ENCODE measurements at regions not wholly inside any gene's neighbourhood (a gene's known extent, or its start where the extent isn't known, plus 50 kb on each side); places are given as distances from the start of the nearest gene placed in this dataset.
A peak's percentile ranks its signal among the peaks of the same experiment; 100 is the strongest.
"Not testable (repeated sequence)": the region's sequence is repeated elsewhere in the genome, so short reads cannot be mapped to it uniquely, and the experiment has no call there.

GRCh38 chr1:91207691-91208090 is 185.9 kb upstream of the ZNF644 start:
- DNase-seq (ENCODE audit: low read depth), result not testable (repeated sequence)

GRCh38 chr1:91204150-91204549 is 182.3 kb upstream of the ZNF644 start:
- not testable (repeated sequence) for DNase-seq (ENCODE audit: low read depth)

- no peak for DNase-seq (ENCODE audit: low read depth)
These were observed 179.9 kb upstream of the ZNF644 start for GRCh38 chr1:91201694-91202093.

GRCh38 chr1:91201176-91201575 is 179.3 kb upstream of the ZNF644 start:
- DNase-seq (ENCODE audit: low read depth), result no peak

DNA sequence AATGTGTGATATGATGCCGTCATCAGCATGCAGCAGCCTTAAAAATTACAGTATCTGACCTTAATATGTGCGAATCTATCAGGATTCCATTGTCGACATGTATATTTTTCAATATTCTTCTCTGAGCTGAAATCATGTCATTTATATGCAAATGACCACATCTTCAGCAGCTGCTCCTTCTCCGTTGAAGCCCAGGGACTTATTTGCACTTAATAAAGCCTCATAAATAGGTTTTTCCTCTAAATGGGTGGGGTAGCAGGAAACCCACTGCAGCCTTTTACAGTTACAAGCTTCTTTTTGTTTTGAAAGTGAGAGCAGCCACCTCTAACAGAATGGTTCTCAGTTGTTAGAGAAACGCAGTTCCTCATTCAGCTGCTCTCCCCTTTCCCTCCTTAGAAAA is 178.8 kb upstream of the ZNF644 start:
- no peak for DNase-seq (ENCODE audit: low read depth)

DNA sequence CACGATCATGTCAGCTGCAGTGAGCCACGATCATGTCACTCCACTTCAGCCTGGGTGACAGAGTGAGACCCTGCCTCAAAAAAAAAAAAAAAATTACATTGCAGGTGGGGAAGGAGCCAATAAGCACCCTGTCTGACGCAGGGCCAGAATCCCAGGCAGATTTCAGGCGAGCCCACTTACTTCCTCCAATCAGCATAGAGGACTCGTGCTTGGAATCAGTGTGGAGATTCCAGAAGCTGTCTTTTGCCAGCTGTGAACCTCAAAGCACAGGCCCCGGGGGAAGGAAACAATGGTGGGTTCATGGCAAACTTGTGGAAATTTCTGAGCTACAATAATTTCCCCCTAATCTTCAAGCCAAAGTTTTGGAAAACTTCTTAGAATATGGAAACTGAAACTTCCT is 178.2 kb upstream of the ZNF644 start:
- DNase-seq (ENCODE audit: low read depth), result no peak

- DNase-seq (ENCODE audit: low read depth), result no peak
These were observed 169.2 kb upstream of the ZNF644 start for GRCh38 chr1:91190996-91191395.

GRCh38 chr1:91189096-91189495 is 167.3 kb upstream of the ZNF644 start:
- DNase-seq (ENCODE audit: low read depth), result no peak

- DNase-seq (ENCODE audit: low read depth), result not testable (repeated sequence)
These were observed 161.0 kb upstream of the ZNF644 start for GRCh38 chr1:91182807-91183206.

DNA sequence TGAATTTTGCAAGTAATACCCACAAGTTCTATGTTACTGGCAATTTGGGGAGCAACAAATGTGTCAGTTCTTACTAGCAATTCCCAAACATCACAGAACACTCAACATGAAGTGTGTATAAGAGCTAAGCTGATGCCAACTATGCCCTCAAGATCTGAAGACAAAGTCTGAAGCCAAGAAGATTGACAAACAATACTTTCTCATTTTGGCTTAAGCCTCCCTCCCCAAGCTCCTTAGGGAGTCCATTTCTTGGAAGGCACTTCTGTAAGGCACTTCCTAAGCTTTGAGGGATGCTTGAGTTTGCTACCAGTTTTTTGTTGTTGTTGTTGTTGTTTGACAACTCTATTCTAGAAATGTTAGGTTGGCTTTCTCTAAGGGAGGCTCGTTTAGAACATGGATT is 154.4 kb upstream of the ZNF644 start:
- no peak for DNase-seq (ENCODE audit: low read depth)

- no peak for DNase-seq (ENCODE audit: low read depth)
These were observed 152.9 kb upstream of the ZNF644 start for GRCh38 chr1:91174734-91175133.

- no peak for DNase-seq (ENCODE audit: low read depth)
These were observed 151.6 kb upstream of the ZNF644 start for GRCh38 chr1:91173346-91173890.

GRCh38 chr1:91172541-91172940 is 150.7 kb upstream of the ZNF644 start:
- DNase-seq (ENCODE audit: low read depth), result no peak

GRCh38 chr1:91171898-91172297 is 150.1 kb upstream of the ZNF644 start:
- no peak for DNase-seq (ENCODE audit: low read depth)

DNA sequence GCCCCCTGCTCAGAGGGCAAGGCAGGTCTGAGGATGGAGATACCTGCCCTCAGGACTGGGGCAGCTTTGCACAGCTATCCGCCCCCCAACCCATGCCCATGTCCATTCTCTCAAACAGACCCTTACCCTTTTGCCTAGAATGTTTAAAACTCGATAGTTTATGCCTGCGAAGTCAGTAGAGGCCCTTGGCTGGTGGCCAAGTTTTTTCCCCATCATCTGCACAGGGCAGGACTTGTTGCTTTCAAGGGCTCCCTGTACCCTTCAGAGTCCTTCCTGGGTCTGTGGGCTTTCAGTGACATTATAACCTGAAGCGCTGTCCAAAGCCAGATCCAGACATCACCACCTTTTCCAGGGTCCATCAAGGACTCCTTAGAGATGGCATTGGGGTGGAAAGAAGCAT is 148.7 kb upstream of the ZNF644 start:
- no peak for DNase-seq (ENCODE audit: low read depth)

DNA sequence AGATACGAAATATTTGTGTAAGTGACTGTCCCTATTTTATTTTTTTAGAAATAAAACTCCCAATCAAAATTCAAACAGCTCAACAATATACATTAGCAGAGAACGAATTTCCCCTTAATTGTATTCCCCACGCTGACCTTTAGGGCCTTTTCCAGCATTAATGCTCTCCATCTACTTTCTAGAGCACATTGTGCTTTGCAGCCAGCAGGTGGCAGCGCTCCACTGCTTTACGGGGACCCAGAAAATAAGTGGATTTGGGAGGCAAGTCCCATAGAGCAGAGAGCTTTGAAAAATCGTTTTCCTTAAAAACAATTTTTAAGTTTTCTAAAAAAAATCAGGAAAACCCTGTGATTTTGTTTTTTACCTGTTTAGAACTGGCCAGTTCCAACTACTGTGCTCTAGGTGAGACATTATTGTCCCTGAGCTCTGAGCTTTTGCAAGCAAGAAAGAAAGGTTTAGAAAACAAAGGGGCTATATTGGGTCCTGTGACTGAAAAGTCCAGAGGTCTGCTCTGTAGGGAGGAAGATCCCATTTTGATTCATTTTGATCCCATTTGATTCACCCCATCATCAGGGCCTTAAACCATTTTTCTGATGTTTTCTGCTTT is 144.4 kb upstream of the ZNF644 start:
- DNase-seq (ENCODE audit: low read depth), result peak; percentile 14

GRCh38 chr1:91165033-91165654 is 143.3 kb upstream of the ZNF644 start:
- DNase-seq (ENCODE audit: low read depth), result peak; percentile 5

GRCh38 chr1:91162613-91163012 is 140.8 kb upstream of the ZNF644 start:
- no peak for DNase-seq (ENCODE audit: low read depth)

GRCh38 chr1:91161749-91162148 is 139.9 kb upstream of the ZNF644 start:
- no peak for DNase-seq (ENCODE audit: low read depth)

DNA sequence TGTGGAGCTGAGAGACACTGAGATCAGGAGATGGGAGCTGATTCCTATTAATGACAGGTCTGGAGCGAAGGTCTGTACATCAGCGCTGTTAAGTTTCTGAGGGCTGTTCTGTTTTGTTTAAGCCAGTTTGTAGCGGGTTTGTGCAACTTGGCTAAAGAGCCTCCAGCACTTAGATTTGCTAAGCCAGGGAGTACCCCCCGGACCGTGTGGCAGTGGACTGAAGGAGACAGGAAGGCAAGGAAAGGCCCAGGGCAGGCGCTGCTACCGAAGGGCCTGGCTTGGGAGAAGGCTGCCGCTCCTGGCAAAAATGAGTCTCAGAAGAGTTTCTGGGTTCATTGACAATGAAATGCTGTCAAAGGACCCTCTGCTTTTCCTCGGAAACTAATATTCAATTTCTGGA is 139.3 kb upstream of the ZNF644 start:
- no peak for DNase-seq (ENCODE audit: low read depth)

DNA sequence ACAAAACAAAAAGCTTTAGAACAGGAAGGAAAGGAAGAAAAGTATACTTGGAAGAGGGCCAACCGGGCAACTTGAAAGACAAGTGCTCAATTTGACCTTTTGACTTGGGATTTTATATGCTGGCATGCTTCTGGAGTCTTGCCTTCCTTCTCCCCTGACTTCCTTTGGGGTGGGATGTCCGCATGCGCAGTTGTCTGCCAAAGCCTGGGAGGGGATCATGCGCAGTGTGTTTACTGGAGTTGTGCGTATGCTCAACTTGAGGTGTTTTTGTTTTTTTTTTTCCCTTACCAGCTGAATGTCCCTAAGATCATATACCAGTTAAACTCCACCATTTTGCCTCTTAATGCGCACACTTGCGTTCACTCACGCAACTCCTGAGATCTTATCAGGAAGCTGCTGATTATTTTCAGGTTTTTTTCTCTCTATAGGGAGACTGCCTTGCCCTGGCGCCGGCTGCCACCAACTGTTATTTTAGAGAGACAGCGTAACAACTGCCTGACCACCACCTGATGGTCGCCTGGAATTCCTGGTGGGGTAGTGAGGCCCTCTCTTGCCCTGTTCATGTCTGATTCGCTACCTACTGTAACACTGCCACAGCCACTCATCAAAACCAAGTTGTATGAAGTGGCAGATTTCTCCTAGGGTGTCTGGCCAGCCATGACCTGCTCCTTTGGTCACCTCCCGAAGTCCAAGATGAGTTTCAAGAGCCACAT is 138.7 kb upstream of the ZNF644 start:
- no peak for DNase-seq (ENCODE audit: low read depth)

DNA sequence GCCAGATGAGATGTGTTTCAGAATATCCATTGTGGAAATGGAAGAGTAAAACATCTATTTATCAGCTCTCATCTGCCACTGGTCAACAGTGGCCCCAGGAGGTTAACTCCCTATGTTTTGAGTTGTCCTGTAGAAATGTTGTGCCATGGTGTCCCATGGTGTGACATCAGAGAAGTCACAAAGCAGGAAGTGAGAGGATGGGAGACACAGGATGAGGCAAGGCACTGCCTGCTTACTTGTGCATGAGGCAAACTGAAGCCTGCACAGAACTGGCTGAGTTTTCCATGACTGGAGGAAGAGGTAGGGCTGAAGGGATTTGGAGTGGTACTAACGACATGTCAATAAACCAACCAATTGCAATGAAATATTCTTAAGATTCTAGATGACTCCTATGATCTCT is 131.5 kb upstream of the ZNF644 start:
- no peak for DNase-seq (ENCODE audit: low read depth)

GRCh38 chr1:91152331-91152730 is 130.5 kb upstream of the ZNF644 start:
- DNase-seq (ENCODE audit: low read depth), result no peak

All from non-pigmented ciliary epithelial cell (primary cell).